MM.1S (cell line): ENCODE measurements at regions not wholly inside any gene's neighbourhood (a gene's known extent, or its start where the extent isn't known, plus 50 kb on each side); places are given as distances from the start of the nearest gene placed in this dataset.

ENCODE experiments used
- EZH2 ChIP-seq: fragments of 300-600 bp; sonication (generic); optimal IDR thresholded peaks from 2 replicates; pipeline ENCODE3; 2017; ENCODE audit warnings: low read depth, mild to moderate bottlenecking, antibody characterized with exemption, low read length, mixed read lengths
- EZH2phosphoT487 ChIP-seq: fragments of 300-600 bp; sonication (generic); IDR thresholded peaks from 2 replicates; pipeline ENCODE4 v1.6.1; 2018; ENCODE audit warnings: antibody characterized with exemption, low read length
- TF ChIP-seq, protein P1 (sequence below): fragments of 300-600 bp; sonication (generic); IDR thresholded peaks from 2 replicates; pipeline ENCODE4 v1.5.1; 2016; ENCODE audit warnings: antibody characterized with exemption, low read length, mixed read lengths

- TF ChIP-seq, protein P1, sequence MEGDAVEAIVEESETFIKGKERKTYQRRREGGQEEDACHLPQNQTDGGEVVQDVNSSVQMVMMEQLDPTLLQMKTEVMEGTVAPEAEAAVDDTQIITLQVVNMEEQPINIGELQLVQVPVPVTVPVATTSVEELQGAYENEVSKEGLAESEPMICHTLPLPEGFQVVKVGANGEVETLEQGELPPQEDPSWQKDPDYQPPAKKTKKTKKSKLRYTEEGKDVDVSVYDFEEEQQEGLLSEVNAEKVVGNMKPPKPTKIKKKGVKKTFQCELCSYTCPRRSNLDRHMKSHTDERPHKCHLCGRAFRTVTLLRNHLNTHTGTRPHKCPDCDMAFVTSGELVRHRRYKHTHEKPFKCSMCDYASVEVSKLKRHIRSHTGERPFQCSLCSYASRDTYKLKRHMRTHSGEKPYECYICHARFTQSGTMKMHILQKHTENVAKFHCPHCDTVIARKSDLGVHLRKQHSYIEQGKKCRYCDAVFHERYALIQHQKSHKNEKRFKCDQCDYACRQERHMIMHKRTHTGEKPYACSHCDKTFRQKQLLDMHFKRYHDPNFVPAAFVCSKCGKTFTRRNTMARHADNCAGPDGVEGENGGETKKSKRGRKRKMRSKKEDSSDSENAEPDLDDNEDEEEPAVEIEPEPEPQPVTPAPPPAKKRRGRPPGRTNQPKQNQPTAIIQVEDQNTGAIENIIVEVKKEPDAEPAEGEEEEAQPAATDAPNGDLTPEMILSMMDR: no peak
- no peak for TF ChIP-seq EZH2
- TF ChIP-seq EZH2phosphoT487: no peak
These were observed 713.5 kb downstream of the PDCD6IP start for GRCh38 chr3:34511891-34512290.
